ENCODE measurements at regions not wholly inside any gene's neighbourhood (a gene's known extent, or its start where the extent isn't known, plus 50 kb on each side); places are given as distances from the start of the nearest gene placed in this dataset.

GRCh38 chr5:126233256-126233655, 190.0 kb upstream of the GRAMD2B start:
- H3K27me3 ChIP-seq, result no peaks in the 10 kb centered on the region
- no peak overlapping the region for H3K4me3 ChIP-seq
- intact Hi-C loops (cut with DNase I), result no loop called here
- no peaks in the 10 kb centered on the region for H3K4me1 ChIP-seq
- no peaks in the 10 kb centered on the region for H3K36me3 ChIP-seq
- no peak for DNase-seq (ENCODE audit: extremely low spot score)
- WGBS, result 81% methylated on average over 5 of the region's 5 CpGs
- no peak overlapping the region for H3K27ac ChIP-seq (replicated peaks in 1 of 4)
- H3K9me3 ChIP-seq, result peaks cover 0 to 6% (median 3%) of the 10 kb centered on the region in 4 donors
- TF ChIP-seq CTCF (IDR thresholded peaks at IDR 0.05), result no peak
- TF ChIP-seq POLR2AphosphoS5 (IDR thresholded peaks at IDR 0.05), result no peak
- TF ChIP-seq POLR2A (IDR thresholded peaks at IDR 0.05; ENCODE audit: low read depth), result no peak
- TF ChIP-seq EP300 (IDR thresholded peaks at IDR 0.05), result no peak

GRCh38 chr5:126234563-126235195, 188.5 kb upstream of the GRAMD2B start:
- Histone ChIP-seq H3K27me3 (no peaks in the 10 kb centered on the region), H3K9me3 (no peaks in the 10 kb centered on the region), H3K4me1 (no peaks in the 10 kb centered on the region), H3K36me3 (no peaks in the 10 kb centered on the region), H3K27ac (replicated peaks in 1 of 4) (no peak overlapping the region), H3K4me3 (no peak overlapping the region)
- DNase-seq (ENCODE audit: extremely low spot score), result no peak
- 60% methylated on average over 7 of the region's 7 CpGs for WGBS
- intact Hi-C loops (cut with DNase I), result no loop called here
- TF ChIP-seq POLR2A (IDR thresholded peaks at IDR 0.05; ENCODE audit: low read depth) (no peak), CTCF (IDR thresholded peaks at IDR 0.05) (peak in 1 of 3 experiments; percentile 27)

GRCh38 chr5:126235628-126236027, 187.6 kb upstream of the GRAMD2B start:
- Histone ChIP-seq H3K4me1 (no peaks in the 10 kb centered on the region), H3K36me3 (no peaks in the 10 kb centered on the region), H3K27me3 (no peaks in the 10 kb centered on the region), H3K27ac (replicated peaks in 1 of 4) (no peak overlapping the region), H3K4me3 (no peak overlapping the region), H3K9me3 (no peaks in the 10 kb centered on the region)
- TF ChIP-seq CTCF (IDR thresholded peaks at IDR 0.05), result no peak
- TF ChIP-seq POLR2A (IDR thresholded peaks at IDR 0.05; ENCODE audit: low read depth), result no peak
- no peak for TF ChIP-seq POLR2AphosphoS5 (IDR thresholded peaks at IDR 0.05)
- no peak for TF ChIP-seq EP300 (IDR thresholded peaks at IDR 0.05)
- 87% methylated on average over 7 of the region's 7 CpGs for WGBS
- DNase-seq (ENCODE audit: extremely low spot score), result no peak
- intact Hi-C loops (cut with DNase I), result no loop called here

GRCh38 chr5:126236994-126237393, 186.2 kb upstream of the GRAMD2B start:
- intact Hi-C loops (cut with DNase I), result no loop called here
- Histone ChIP-seq H3K4me3 (no peak overlapping the region), H3K9me3 (no peaks in the 10 kb centered on the region), H3K36me3 (no peaks in the 10 kb centered on the region), H3K27ac (replicated peaks in 1 of 4) (no peak overlapping the region), H3K27me3 (no peaks in the 10 kb centered on the region), H3K4me1 (no peaks in the 10 kb centered on the region)
- no peak for TF ChIP-seq EP300 (IDR thresholded peaks at IDR 0.05)
- no peak for TF ChIP-seq POLR2A (IDR thresholded peaks at IDR 0.05; ENCODE audit: low read depth)
- no peak for TF ChIP-seq CTCF (IDR thresholded peaks at IDR 0.05)
- no peak for TF ChIP-seq POLR2AphosphoS5 (IDR thresholded peaks at IDR 0.05)
- no peak for DNase-seq (ENCODE audit: extremely low spot score)
- WGBS, result 88% methylated on average over 2 of the region's 2 CpGs

- H3K9me3 ChIP-seq, result no peaks in the 10 kb centered on the region
- DNase-seq (ENCODE audit: extremely low spot score), result no peak
- H3K4me1 ChIP-seq, result no peaks in the 10 kb centered on the region
- H3K4me3 ChIP-seq, result no peak overlapping the region
- no peaks in the 10 kb centered on the region for H3K36me3 ChIP-seq
- no peak overlapping the region for H3K27ac ChIP-seq (replicated peaks in 1 of 4)
- WGBS, result 91% methylated on average over 1 of the region's 1 CpG
- no peaks in the 10 kb centered on the region for H3K27me3 ChIP-seq
- intact Hi-C loops (cut with DNase I), result no loop called here
- TF ChIP-seq POLR2A (IDR thresholded peaks at IDR 0.05; ENCODE audit: low read depth) (no peak), POLR2AphosphoS5 (IDR thresholded peaks at IDR 0.05) (no peak), EP300 (IDR thresholded peaks at IDR 0.05) (no peak), CTCF (IDR thresholded peaks at IDR 0.05) (no peak)
Observed at GRCh38 chr5:126248611-126249010, 174.6 kb upstream of the GRAMD2B start.

All from esophagus muscularis mucosa (tissue), 4 donors.